SK-N-MC (cell line): ENCODE measurements at regions not wholly inside any gene's neighbourhood (a gene's known extent, or its start where the extent isn't known, plus 50 kb on each side); places are given as distances from the start of the nearest gene placed in this dataset.

ENCODE experiments used
- EZH2 ChIP-seq: fragments of 200-600 bp; sonication (generic); IDR thresholded peaks from one replicate; pipeline ENCODE4 v1.6.1; 2017; ENCODE audit warnings: antibody characterized with exemption
- FOXP2 ChIP-seq: optimal IDR thresholded peaks from 2 replicates; pipeline ENCODE3; 2011; ENCODE audit warnings: mild to moderate bottlenecking, moderate library complexity; ENCODE audit not compliant: insufficient read depth; ENCODE audit errors: extremely low read length, control extremely low read depth
- POLR2AphosphoS5 ChIP-seq: IDR thresholded peaks from 2 replicates; pipeline ENCODE4 v1.6.1; 2012; ENCODE audit warnings: mild to moderate bottlenecking, low read depth, low read length, borderline replicate concordance

DNA sequence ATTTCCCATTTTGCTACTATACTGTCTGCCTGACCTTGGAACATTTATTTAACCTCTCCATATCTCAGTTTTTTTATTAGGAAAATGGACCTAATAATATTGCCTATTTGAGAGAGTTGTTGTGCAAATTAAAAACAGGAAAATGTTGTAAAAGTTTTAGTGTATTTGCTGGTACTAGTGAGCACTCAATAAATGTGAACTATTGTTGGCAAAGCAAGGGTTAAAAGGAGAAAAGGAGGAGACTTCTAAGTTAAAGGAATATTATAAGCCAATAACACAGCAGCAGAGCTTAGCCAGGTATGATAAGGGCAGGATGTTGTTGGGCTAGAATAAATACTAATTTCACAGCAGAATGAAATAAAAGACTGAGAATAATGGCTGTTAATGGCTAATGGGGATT lies 211.9 kb upstream of the FUT9 start:
- TF ChIP-seq POLR2AphosphoS5 = no peak
- no peak for TF ChIP-seq EZH2
- TF ChIP-seq FOXP2 = no peak
